ENCODE measurements at regions not wholly inside any gene's neighbourhood (a gene's known extent, or its start where the extent isn't known, plus 50 kb on each side); places are given as distances from the start of the nearest gene placed in this dataset.

GRCh38 chr10:64519831-64520230 is 998.6 kb downstream of the REEP3 start:
- H3K4me1 ChIP-seq (ENCODE audit: control insufficient read depth in 2 of 2, insufficient read depth in 2 of 2, low read length in 1 of 2): no peaks in the 10 kb centered on the region
- 82 to 92% methylated on average over 1 of the region's 1 CpG for WGBS, 2 donors
- H3K27ac ChIP-seq (ENCODE audit: low read depth in 2 of 2, low read length in 1 of 2): no peak overlapping the region
- H3K4me3 ChIP-seq (ENCODE audit: low read depth in 1 of 2, low read length in 2 of 2): no peak overlapping the region
- no peaks in the 10 kb centered on the region for H3K27me3 ChIP-seq (ENCODE audit: control insufficient read depth in 1 of 2, insufficient read depth in 2 of 2, low read length in 2 of 2)
- H3K9me3 ChIP-seq (ENCODE audit: control insufficient read depth in 2 of 2, insufficient read depth in 1 of 2, low read depth in 1 of 2, low read length in 1 of 2): no peaks in the 10 kb centered on the region
- H3K36me3 ChIP-seq (ENCODE audit: control insufficient read depth in 2 of 2, insufficient read depth in 2 of 2, low read length in 1 of 2): no peaks in the 10 kb centered on the region

GRCh38 chr10:64523065-64523759 is 1002.0 kb downstream of the REEP3 start:
- Histone ChIP-seq H3K27ac (ENCODE audit: low read depth in 2 of 2, low read length in 1 of 2) (no peak overlapping the region), H3K4me3 (ENCODE audit: low read depth in 1 of 2, low read length in 2 of 2) (no peak overlapping the region), H3K36me3 (ENCODE audit: control insufficient read depth in 2 of 2, insufficient read depth in 2 of 2, low read length in 1 of 2) (no peaks in the 10 kb centered on the region), H3K9me3 (ENCODE audit: control insufficient read depth in 2 of 2, insufficient read depth in 1 of 2, low read depth in 1 of 2, low read length in 1 of 2) (no peaks in the 10 kb centered on the region), H3K4me1 (ENCODE audit: control insufficient read depth in 2 of 2, insufficient read depth in 2 of 2, low read length in 1 of 2) (no peaks in the 10 kb centered on the region), H3K27me3 (ENCODE audit: control insufficient read depth in 1 of 2, insufficient read depth in 2 of 2, low read length in 2 of 2) (no peaks in the 10 kb centered on the region)
- 67% methylated on average over 4 of the region's 4 CpGs for WGBS, 2 donors

GRCh38 chr10:64528294-64529002 is 1007.2 kb downstream of the REEP3 start:
- 70 to 75% methylated on average over 7 of the region's 7 CpGs for WGBS, 2 donors
- Histone ChIP-seq H3K9me3 (ENCODE audit: control insufficient read depth in 2 of 2, insufficient read depth in 1 of 2, low read depth in 1 of 2, low read length in 1 of 2) (no peaks in the 10 kb centered on the region), H3K27me3 (ENCODE audit: control insufficient read depth in 1 of 2, insufficient read depth in 2 of 2, low read length in 2 of 2) (no peaks in the 10 kb centered on the region), H3K27ac (ENCODE audit: low read depth in 2 of 2, low read length in 1 of 2) (no peak overlapping the region), H3K4me1 (ENCODE audit: control insufficient read depth in 2 of 2, insufficient read depth in 2 of 2, low read length in 1 of 2) (no peaks in the 10 kb centered on the region), H3K36me3 (ENCODE audit: control insufficient read depth in 2 of 2, insufficient read depth in 2 of 2, low read length in 1 of 2) (no peaks in the 10 kb centered on the region), H3K4me3 (ENCODE audit: low read depth in 1 of 2, low read length in 2 of 2) (no peak overlapping the region)

DNA sequence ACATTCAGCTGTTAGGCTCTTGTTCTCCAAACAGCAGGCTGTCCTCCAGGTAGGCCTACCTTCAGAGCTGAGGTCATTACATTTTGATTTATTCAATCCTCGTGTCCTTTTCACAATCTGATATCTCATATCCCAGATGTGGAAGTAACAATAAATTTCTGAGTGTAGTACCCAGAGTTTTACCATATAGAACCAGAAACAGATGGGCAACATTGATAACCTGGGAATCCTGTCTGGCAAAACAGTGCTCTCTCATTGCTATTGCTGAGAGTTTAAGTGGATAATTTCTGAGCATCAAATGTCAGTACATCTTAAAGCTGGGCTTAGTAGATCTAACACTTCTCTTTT is 1007.8 kb downstream of the REEP3 start:
- Histone ChIP-seq H3K27ac (ENCODE audit: low read depth in 2 of 2, low read length in 1 of 2) (no peak overlapping the region), H3K9me3 (ENCODE audit: control insufficient read depth in 2 of 2, insufficient read depth in 1 of 2, low read depth in 1 of 2, low read length in 1 of 2) (no peaks in the 10 kb centered on the region), H3K4me1 (ENCODE audit: control insufficient read depth in 2 of 2, insufficient read depth in 2 of 2, low read length in 1 of 2) (no peaks in the 10 kb centered on the region), H3K36me3 (ENCODE audit: control insufficient read depth in 2 of 2, insufficient read depth in 2 of 2, low read length in 1 of 2) (no peaks in the 10 kb centered on the region), H3K4me3 (ENCODE audit: low read depth in 1 of 2, low read length in 2 of 2) (no peak overlapping the region), H3K27me3 (ENCODE audit: control insufficient read depth in 1 of 2, insufficient read depth in 2 of 2, low read length in 2 of 2) (no peaks in the 10 kb centered on the region)
- WGBS, 2 donors: 41 to 43% methylated on average over 1 of the region's 1 CpG

DNA sequence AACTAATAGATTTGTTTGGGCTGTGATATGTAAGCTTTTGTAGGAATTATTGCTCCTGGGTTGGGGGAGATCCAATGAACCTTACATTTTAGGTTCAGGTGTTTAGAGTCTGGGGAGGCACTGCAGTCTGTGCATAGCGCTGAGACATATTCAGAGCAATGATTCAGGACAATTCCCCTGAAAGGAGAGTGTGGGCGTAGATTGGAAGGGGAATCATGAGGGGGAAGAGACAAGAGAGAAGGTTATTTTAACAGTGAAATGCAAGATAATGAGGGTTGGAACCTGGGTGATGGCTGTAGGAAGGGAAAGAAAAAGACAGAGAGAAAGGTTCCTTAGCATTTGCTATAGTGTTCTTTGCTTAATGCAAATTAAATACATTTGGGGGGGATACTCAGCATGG is 1013.4 kb downstream of the REEP3 start:
- no peak overlapping the region for H3K4me3 ChIP-seq (ENCODE audit: low read depth in 1 of 2, low read length in 2 of 2)
- no peaks in the 10 kb centered on the region for H3K4me1 ChIP-seq (ENCODE audit: control insufficient read depth in 2 of 2, insufficient read depth in 2 of 2, low read length in 1 of 2)
- H3K27me3 ChIP-seq (ENCODE audit: control insufficient read depth in 1 of 2, insufficient read depth in 2 of 2, low read length in 2 of 2): no peaks in the 10 kb centered on the region
- WGBS, 2 donors: 85 to 91% methylated on average over 2 of the region's 2 CpGs
- no peaks in the 10 kb centered on the region for H3K9me3 ChIP-seq (ENCODE audit: control insufficient read depth in 2 of 2, insufficient read depth in 1 of 2, low read depth in 1 of 2, low read length in 1 of 2)
- no peak overlapping the region for H3K27ac ChIP-seq (ENCODE audit: low read depth in 2 of 2, low read length in 1 of 2)
- no peaks in the 10 kb centered on the region for H3K36me3 ChIP-seq (ENCODE audit: control insufficient read depth in 2 of 2, insufficient read depth in 2 of 2, low read length in 1 of 2)

DNA sequence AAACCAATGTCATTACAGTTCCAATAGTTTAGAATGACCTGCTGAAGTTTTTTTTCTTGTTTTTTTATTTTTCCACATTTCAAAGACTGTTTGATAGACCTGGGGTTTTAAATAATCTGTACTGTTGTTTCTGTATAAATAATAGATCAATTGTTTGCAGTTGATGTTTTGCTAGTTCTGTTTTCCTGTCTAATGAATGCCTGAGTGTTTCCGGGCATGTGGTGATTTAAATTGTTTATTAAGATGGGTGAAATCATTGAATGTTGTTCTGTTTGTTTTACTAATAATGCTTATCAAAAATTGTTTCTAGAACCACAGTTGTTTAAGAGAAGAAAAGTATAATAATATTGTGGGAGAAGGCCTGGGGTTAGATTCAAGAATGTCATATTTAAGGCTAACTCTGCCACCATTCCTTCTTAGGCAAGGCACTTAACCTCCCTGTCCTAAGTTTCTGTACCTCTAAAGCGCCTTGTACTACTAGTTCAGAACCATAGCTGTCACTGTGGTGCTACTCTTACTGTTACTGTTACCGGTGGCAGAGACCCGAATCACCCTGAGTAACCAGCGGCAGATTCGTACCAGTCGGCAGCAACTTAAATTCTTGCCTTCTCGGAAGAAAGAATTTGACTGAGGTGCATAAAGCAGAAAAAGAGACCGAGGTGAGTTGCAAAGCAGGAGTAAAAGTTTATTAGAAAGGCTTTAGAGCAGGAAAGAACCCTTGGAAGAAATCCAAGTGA is 1014.1 kb downstream of the REEP3 start:
- Histone ChIP-seq H3K27ac (ENCODE audit: low read depth in 2 of 2, low read length in 1 of 2) (no peak overlapping the region), H3K27me3 (ENCODE audit: control insufficient read depth in 1 of 2, insufficient read depth in 2 of 2, low read length in 2 of 2) (no peaks in the 10 kb centered on the region), H3K4me1 (ENCODE audit: control insufficient read depth in 2 of 2, insufficient read depth in 2 of 2, low read length in 1 of 2) (no peaks in the 10 kb centered on the region), H3K9me3 (ENCODE audit: control insufficient read depth in 2 of 2, insufficient read depth in 1 of 2, low read depth in 1 of 2, low read length in 1 of 2) (no peaks in the 10 kb centered on the region), H3K4me3 (ENCODE audit: low read depth in 1 of 2, low read length in 2 of 2) (no peak overlapping the region), H3K36me3 (ENCODE audit: control insufficient read depth in 2 of 2, insufficient read depth in 2 of 2, low read length in 1 of 2) (no peaks in the 10 kb centered on the region)
- 86 to 87% methylated on average over 9 of the region's 9 CpGs for WGBS, 2 donors

DNA sequence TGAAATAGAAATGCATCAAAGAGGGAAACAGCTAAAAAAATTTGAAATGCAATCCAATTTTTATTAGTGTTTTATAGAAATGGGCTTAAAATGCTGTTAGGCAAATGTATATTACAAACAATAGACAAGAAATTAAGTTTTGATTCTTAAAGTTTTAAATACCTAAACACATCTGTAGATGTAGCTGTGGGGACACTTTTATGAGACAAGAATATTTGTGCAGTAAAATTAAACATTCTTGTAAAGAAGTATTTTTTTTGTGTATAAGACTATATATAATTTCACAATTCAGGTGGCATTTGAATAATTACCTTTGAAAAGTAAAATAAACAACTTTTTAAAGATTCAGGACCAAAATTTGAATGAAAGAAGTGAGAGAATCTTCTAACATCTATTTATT is 1015.9 kb downstream of the REEP3 start:
- no peak overlapping the region for H3K4me3 ChIP-seq (ENCODE audit: low read depth in 1 of 2, low read length in 2 of 2)
- no peak overlapping the region for H3K27ac ChIP-seq (ENCODE audit: low read depth in 2 of 2, low read length in 1 of 2)
- H3K36me3 ChIP-seq (ENCODE audit: control insufficient read depth in 2 of 2, insufficient read depth in 2 of 2, low read length in 1 of 2): no peaks in the 10 kb centered on the region
- H3K4me1 ChIP-seq (ENCODE audit: control insufficient read depth in 2 of 2, insufficient read depth in 2 of 2, low read length in 1 of 2): no peaks in the 10 kb centered on the region
- no peaks in the 10 kb centered on the region for H3K27me3 ChIP-seq (ENCODE audit: control insufficient read depth in 1 of 2, insufficient read depth in 2 of 2, low read length in 2 of 2)
- no peaks in the 10 kb centered on the region for H3K9me3 ChIP-seq (ENCODE audit: control insufficient read depth in 2 of 2, insufficient read depth in 1 of 2, low read depth in 1 of 2, low read length in 1 of 2)

DNA sequence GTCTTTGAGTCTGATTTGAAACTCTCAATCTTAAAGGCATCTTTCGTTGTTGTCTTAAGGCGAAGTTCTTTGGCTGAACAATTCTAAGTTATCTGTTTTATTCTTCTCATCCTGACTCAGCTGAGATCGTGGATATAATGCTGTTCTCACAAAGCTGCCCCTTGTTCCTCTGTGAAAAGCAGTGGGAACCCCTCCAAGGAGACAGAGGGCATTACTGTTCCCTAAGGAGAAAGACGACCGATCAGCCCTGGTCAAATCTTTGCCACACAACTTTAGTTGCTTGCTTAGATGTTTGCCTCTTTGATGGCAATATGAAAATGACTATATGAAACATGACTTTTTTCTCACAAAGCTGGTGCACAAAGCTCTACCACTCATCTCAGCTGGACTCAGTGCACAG is 1016.7 kb downstream of the REEP3 start:
- WGBS, 2 donors: 73 to 77% methylated on average over 5 of the region's 5 CpGs
- no peaks in the 10 kb centered on the region for H3K4me1 ChIP-seq (ENCODE audit: control insufficient read depth in 2 of 2, insufficient read depth in 2 of 2, low read length in 1 of 2)
- no peaks in the 10 kb centered on the region for H3K27me3 ChIP-seq (ENCODE audit: control insufficient read depth in 1 of 2, insufficient read depth in 2 of 2, low read length in 2 of 2)
- H3K27ac ChIP-seq (ENCODE audit: low read depth in 2 of 2, low read length in 1 of 2): no peak overlapping the region
- no peaks in the 10 kb centered on the region for H3K9me3 ChIP-seq (ENCODE audit: control insufficient read depth in 2 of 2, insufficient read depth in 1 of 2, low read depth in 1 of 2, low read length in 1 of 2)
- H3K4me3 ChIP-seq (ENCODE audit: low read depth in 1 of 2, low read length in 2 of 2): no peak overlapping the region
- no peaks in the 10 kb centered on the region for H3K36me3 ChIP-seq (ENCODE audit: control insufficient read depth in 2 of 2, insufficient read depth in 2 of 2, low read length in 1 of 2)

- Histone ChIP-seq H3K36me3 (ENCODE audit: control insufficient read depth in 2 of 2, insufficient read depth in 2 of 2, low read length in 1 of 2) (no peaks in the 10 kb centered on the region), H3K27ac (ENCODE audit: low read depth in 2 of 2, low read length in 1 of 2) (no peak overlapping the region), H3K9me3 (ENCODE audit: control insufficient read depth in 2 of 2, insufficient read depth in 1 of 2, low read depth in 1 of 2, low read length in 1 of 2) (no peaks in the 10 kb centered on the region), H3K4me1 (ENCODE audit: control insufficient read depth in 2 of 2, insufficient read depth in 2 of 2, low read length in 1 of 2) (no peaks in the 10 kb centered on the region), H3K27me3 (ENCODE audit: control insufficient read depth in 1 of 2, insufficient read depth in 2 of 2, low read length in 2 of 2) (no peaks in the 10 kb centered on the region), H3K4me3 (ENCODE audit: low read depth in 1 of 2, low read length in 2 of 2) (no peak overlapping the region)
- WGBS, 2 donors: 49 to 53% methylated on average over 3 of the region's 3 CpGs
These were observed 1024.9 kb downstream of the REEP3 start for GRCh38 chr10:64546073-64546472.

Data from esophagus (tissue), 2 donors.